NB4 (cell line): ENCODE measurements at regions not wholly inside any gene's neighbourhood (a gene's known extent, or its start where the extent isn't known, plus 50 kb on each side); places are given as distances from the start of the nearest gene placed in this dataset.

Experiments
- CTCF ChIP-seq: IDR thresholded peaks from one replicate; pipeline ENCODE4 v1.5.1; 2012; ENCODE audit warnings: low read depth, low read length
- MAX ChIP-seq: IDR thresholded peaks from 2 replicates; pipeline ENCODE4 v1.6.1; 2011; ENCODE audit warnings: low read depth, low read length
- POLR2A ChIP-seq: IDR thresholded peaks from 2 replicates; pipeline ENCODE4 v1.6.1; 2011; ENCODE audit warnings: mild to moderate bottlenecking; ENCODE audit not compliant: insufficient read length; ENCODE audit errors: extremely low read depth

DNA sequence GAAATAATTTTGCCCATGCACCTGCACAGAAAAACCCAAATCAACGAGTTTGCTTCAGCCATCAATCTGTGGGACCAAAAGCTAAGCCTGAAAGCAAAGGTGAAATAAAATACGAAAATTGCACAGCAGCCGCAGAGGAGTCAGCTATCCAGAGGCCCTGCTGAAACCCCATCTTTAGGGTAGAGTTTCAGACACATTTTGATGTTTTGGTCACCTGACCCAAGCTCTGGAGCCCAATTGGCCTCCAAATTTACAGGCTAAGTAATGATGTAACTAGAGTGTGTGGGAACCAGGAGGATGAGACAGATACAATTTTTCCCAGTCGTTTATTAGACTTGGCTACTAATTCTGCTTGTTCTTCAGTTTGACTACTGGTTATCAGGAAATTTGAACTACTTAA, 308.6 kb upstream of the ATP11B start:
- no peak for TF ChIP-seq CTCF
- no peak for TF ChIP-seq MAX
- no peak for TF ChIP-seq POLR2A
